ENCODE measurements at regions not wholly inside any gene's neighbourhood (a gene's known extent, or its start where the extent isn't known, plus 50 kb on each side); places are given as distances from the start of the nearest gene placed in this dataset.

DNA sequence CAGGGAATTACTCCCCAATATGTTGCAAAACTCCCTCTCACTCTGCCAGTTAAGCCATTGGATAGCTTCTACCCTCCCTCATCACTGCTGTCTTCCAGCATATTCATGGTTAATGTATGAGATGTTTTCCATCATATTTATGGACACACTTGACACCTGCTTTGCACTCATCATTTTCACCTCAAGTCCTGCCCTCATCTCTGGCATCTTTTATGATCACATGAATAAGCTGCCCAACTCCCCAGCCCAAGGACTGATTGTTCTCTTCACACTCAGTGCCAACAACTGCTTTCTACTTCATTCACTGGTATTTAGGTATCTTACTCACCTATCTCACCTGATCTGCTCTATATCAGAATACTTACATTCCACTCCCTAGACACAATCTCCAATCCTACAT lies 131.1 kb upstream of the TTC29 start:
- Histone ChIP-seq H3K4me1 (peaks cover 0 to 18% (median 13%) of the 10 kb centered on the region in 4 donors), H3K4me3 (no peak overlapping the region), H3K27me3 (no peaks in the 10 kb centered on the region), H3K36me3 (no peaks in the 10 kb centered on the region), H3K27ac (no peak overlapping the region), H3K9me3 (no peaks in the 10 kb centered on the region)
- DNase-seq = no peak
- intact Hi-C loops (cut with DNase I) = no loop called here
- TF ChIP-seq, protein P1, sequence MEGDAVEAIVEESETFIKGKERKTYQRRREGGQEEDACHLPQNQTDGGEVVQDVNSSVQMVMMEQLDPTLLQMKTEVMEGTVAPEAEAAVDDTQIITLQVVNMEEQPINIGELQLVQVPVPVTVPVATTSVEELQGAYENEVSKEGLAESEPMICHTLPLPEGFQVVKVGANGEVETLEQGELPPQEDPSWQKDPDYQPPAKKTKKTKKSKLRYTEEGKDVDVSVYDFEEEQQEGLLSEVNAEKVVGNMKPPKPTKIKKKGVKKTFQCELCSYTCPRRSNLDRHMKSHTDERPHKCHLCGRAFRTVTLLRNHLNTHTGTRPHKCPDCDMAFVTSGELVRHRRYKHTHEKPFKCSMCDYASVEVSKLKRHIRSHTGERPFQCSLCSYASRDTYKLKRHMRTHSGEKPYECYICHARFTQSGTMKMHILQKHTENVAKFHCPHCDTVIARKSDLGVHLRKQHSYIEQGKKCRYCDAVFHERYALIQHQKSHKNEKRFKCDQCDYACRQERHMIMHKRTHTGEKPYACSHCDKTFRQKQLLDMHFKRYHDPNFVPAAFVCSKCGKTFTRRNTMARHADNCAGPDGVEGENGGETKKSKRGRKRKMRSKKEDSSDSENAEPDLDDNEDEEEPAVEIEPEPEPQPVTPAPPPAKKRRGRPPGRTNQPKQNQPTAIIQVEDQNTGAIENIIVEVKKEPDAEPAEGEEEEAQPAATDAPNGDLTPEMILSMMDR (IDR thresholded peaks at IDR 0.05) = no peak
- TF ChIP-seq POLR2AphosphoS5 (IDR thresholded peaks at IDR 0.05) = no peak

DNA sequence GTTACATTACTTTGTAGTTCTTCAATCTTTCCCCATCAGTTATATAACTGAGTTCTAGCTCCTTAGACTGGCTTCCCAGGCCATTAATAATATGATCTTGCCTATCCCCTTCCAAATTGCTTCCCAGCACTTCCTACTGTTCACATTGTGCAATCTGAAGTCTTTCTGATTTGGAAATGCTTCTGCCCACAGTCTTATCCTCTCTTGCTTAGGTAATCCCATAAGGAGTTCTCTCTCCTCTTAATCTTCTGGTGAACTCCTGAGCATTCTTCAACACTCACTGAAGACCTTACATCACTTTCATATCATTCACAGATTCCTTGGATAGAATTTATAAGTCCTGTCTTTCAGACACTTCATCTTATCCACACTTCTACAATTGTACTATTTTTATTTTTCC lies 132.7 kb upstream of the TTC29 start:
- H3K9me3 ChIP-seq = no peaks in the 10 kb centered on the region

DNA sequence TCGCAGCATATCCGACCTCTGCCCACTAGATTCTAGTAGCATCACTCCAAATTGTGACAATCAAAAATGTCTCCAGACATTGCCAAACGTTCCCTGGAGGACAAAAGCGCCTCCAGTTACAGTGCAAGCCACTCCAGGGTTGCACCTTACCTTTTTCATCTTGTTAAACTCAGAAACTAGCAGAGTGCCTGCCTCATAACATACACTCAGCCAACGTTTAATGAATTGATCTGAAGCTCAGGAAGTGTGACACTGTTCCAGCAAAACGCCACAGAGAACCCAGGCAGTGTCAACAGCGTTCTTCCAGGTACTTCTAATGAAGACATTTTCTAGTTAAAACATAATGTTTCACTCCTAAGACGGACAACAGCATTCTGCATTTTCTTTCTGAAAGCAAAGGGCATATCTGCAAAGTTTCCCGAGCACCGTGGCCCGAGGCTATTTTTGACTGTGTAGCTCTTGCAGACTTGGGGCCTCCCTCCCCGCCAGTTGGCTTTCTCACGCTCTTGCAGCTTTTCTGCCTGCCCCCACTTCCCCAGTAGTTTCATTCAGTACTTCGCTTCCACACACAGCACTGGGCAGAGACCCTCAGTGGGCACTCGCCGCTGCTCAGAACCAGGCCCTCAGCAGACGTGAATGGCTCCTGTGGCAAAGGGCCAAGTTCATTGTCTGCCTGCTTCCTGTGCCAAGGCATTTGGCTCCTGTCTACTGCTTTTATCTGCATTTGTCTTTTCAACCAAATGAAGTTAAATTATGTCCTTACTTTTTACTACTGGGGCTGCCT lies 133.4 kb upstream of the TTC29 start:
- peak overlapping the region in 1 of 4 donors; percentile 10 for H3K27ac ChIP-seq
- intact Hi-C loops (cut with DNase I) = no loop called here
- no peaks in the 10 kb centered on the region for H3K36me3 ChIP-seq
- no peaks in the 10 kb centered on the region for H3K27me3 ChIP-seq
- 73% methylated on average over 17 of the region's 17 CpGs for WGBS, 2 donors
- peaks cover 0 to 18% (median 13%) of the 10 kb centered on the region in 4 donors for H3K4me1 ChIP-seq
- H3K4me3 ChIP-seq = peak overlapping the region in 2 of 4 donors; percentile 16 to 24
- peak; percentile 60 for DNase-seq
- TF ChIP-seq POLR2AphosphoS5 (IDR thresholded peaks at IDR 0.05) = no peak
- no peak for TF ChIP-seq POLR2A (IDR thresholded peaks at IDR 0.05)
- TF ChIP-seq EP300 (IDR thresholded peaks at IDR 0.05) = no peak
- TF ChIP-seq, protein P1 (IDR thresholded peaks at IDR 0.05) = no peak
- no peaks in the 10 kb centered on the region for H3K9me3 ChIP-seq

More for the DNA sequence above, 132.7 kb upstream of the TTC29 start:
- Histone ChIP-seq H3K27ac (no peak overlapping the region), H3K4me3 (no peak overlapping the region), H3K36me3 (no peaks in the 10 kb centered on the region), H3K4me1 (peaks cover 0 to 18% (median 13%) of the 10 kb centered on the region in 4 donors), H3K27me3 (no peaks in the 10 kb centered on the region)
- TF ChIP-seq EP300 (IDR thresholded peaks at IDR 0.05) (no peak), POLR2A (IDR thresholded peaks at IDR 0.05) (no peak), POLR2AphosphoS5 (IDR thresholded peaks at IDR 0.05) (no peak)
- TF ChIP-seq, protein P1 (IDR thresholded peaks at IDR 0.05) = no peak
- no peak for DNase-seq
- intact Hi-C loops (cut with DNase I) = no loop called here

DNA sequence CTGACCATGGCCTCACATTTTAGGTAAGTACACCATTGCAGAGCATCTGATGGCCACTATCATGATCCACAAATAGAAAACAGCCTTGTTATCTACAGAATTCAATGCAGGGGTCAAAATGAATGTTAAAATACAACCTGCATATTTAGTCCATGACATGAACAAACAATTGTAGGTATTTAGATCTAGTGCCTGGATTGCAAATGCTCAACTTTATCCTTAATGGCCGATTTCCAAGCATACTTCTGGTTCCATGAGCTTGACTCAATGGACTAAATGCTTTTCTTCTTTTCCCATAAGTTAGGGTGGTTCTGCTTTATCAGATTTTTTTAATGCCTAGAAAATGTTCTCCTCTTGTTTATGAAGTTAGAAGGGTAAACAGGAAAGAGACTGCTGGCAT lies 139.2 kb upstream of the TTC29 start:
- no peaks in the 10 kb centered on the region for H3K9me3 ChIP-seq
- peaks cover 0 to 3% (median under 1%) of the 10 kb centered on the region in 4 donors for H3K4me1 ChIP-seq
- H3K36me3 ChIP-seq = no peaks in the 10 kb centered on the region
- TF ChIP-seq EP300 (IDR thresholded peaks at IDR 0.05) (no peak), POLR2AphosphoS5 (IDR thresholded peaks at IDR 0.05) (no peak), POLR2A (IDR thresholded peaks at IDR 0.05) (no peak)
- TF ChIP-seq, protein P1 (IDR thresholded peaks at IDR 0.05) = no peak
- no peak overlapping the region for H3K27ac ChIP-seq
- no peak overlapping the region for H3K4me3 ChIP-seq
- no peak for DNase-seq
- WGBS, 2 donors = 78% methylated on average over 1 of the region's 1 CpG
- intact Hi-C loops (cut with DNase I) = no loop called here
- H3K27me3 ChIP-seq = no peaks in the 10 kb centered on the region

DNA sequence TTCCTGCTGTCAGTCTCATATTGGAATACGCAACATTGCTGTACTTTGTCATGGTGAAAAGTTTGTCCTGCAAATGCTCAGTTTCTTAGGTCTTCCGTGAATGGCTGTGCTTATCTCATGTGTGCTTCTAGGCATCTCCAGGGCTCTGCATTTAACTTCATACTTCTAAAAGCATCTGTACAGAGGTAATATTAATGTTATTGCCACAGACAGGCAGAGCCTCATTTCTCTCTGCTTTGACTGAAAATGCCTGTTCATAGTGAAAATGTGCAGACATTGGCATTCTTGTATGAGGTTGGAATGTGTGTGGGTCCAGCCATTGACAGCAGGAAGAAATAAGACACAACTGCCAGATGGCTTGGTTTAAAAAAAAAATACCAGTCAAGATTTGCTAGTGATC lies 140.1 kb upstream of the TTC29 start:
- no peak overlapping the region for H3K27ac ChIP-seq
- WGBS, 2 donors = 90 to 92% methylated on average over 2 of the region's 2 CpGs
- H3K9me3 ChIP-seq = no peaks in the 10 kb centered on the region
- H3K4me1 ChIP-seq = no peaks in the 10 kb centered on the region
- intact Hi-C loops (cut with DNase I) = no loop called here
- H3K4me3 ChIP-seq = no peak overlapping the region
- no peak for TF ChIP-seq EP300 (IDR thresholded peaks at IDR 0.05)
- TF ChIP-seq, protein P1 (IDR thresholded peaks at IDR 0.05) = no peak
- no peak for TF ChIP-seq POLR2A (IDR thresholded peaks at IDR 0.05)
- H3K27me3 ChIP-seq = no peaks in the 10 kb centered on the region
- H3K36me3 ChIP-seq = no peaks in the 10 kb centered on the region
- DNase-seq = no peak
